NOMO-1 treated with DMSO at 0.1 percent for 48 hours (cell line): ENCODE measurements at regions not wholly inside any gene's neighbourhood (a gene's known extent, or its start where the extent isn't known, plus 50 kb on each side); places are given as distances from the start of the nearest gene placed in this dataset.
"Not testable (repeated sequence)": the region's sequence is repeated elsewhere in the genome, so short reads cannot be mapped to it uniquely, and the experiment has no call there.

Experiments
- DNase-seq: peaks from one replicate; lab custom pipeline; 2025; ENCODE audit not compliant: unreplicated experiment; lab: John Stamatoyannopoulos, UW

DNA sequence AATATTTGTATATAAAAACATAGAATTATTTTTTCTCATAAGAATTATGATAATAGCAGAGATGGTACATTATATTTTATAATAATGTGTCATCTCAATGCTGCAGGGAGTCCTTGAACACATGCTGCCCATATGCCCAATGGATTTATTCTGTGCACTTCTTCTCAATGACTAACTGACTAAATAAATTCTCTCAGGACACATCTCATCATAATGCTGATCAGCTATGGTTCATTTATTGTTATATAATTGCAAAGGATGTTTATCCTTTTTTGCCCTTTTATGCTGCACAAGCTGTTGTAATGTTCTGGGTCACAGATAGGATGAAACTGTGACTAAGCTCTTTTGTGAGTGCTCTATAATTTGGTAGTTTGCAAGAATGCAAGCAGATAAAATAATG lies 1273.3 kb upstream of the ATXN8OS start:
- DNase-seq, result no peak

DNA sequence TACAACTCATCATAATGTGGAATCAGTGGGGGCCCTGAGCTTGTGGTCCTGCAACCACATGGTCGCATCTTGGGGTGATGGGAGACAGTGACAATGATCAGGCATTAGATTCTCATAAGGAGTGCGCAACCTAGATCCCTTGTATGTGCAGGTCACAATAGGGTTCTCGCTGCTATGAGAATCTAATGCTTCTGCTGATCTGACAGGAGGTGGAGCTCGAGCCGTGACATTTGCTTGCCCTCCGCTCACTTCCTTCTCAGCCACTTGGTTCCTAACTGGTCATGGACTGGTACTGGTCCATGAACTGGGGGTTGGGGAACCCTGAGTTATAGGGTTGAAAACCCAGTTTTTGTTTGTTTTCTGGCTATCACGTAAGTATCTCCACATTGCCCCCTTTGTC lies 1290.9 kb upstream of the ATXN8OS start:
- no peak for DNase-seq

DNA sequence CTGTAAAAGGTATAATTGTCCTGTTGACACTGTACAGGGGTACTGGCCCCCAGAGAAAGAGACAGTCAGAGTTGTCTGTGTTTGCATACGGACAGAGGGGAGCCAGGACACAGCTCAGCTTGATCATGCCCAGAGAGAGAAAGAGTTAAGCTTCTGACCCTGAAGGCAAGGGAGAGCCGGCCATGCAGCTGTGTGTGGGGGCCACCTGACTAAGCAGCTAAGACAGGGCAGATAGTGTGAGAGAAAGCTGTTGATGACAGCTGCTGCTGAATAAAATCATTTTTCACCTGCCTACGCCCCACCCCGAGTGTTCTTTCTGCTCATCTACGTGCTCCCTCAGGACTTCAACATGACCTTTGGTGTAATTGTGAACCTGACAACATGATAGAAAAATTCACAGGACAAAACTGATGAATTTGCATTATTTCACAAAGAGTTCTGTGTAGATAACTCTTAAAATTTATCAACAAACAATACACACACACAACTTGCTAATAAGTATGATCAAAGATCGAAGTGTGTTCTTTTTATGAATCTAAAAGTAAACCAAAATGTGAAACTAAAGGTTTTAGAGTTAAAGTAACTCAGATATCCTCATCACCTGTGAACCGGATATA lies 1294.3 kb upstream of the ATXN8OS start:
- no peak for DNase-seq

DNA sequence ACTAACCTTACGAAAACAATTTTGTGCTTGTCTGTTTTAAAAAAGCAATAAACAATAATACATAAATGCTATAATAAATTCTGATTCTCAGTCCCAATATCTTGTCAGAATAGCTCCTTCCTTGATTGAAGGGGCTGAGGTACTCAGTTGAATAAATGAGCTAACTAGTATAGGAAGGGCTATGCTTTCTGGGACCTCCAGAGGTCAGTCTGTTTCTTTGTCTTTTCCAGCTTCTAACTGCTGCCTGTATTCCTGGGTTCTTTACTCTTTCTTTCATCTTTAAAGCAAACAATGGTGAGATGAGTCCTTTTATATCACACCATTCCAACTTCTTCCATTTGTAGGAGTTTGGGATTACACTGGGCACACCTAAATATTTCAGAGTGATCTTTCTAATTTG lies 1297.0 kb upstream of the ATXN8OS start:
- no peak for DNase-seq

DNA sequence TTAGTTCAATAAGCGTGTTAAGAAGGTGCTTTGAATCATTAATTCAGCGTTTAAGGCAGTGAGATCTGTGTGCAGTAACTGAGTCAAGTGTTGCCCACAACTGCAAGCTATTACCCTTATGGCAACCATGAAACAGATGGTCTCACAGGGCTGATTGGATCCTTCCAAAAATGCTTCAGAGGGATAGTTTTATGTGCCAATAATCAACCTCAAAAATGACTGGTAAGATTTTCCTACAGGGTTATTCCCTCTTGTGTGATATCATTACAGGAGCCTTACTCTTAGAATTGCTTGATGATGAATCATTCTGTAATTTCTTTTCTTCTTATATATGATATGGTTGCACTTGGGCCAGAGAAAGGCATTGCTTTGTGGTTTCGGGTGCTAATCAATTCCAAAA lies 1299.2 kb upstream of the ATXN8OS start:
- DNase-seq, result no peak

DNA sequence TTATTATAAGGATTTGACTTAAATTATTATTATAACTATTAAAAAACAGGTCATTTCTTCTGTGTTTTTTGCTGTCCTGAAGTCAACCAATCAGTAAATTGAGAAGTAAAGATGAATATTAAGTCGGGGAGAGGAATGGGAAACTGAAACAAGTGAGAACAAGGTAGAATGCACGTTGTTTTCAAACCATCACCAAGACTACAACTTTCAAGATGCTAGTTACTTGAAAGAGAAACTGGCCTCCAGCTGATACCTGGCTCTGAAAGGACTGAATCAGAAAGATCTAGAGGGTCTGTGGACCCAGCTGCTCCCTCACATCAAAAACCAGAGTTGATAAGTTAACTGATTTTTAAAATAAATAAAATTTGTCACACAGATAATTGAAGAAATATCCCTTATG lies 1301.5 kb upstream of the ATXN8OS start:
- no peak for DNase-seq

DNA sequence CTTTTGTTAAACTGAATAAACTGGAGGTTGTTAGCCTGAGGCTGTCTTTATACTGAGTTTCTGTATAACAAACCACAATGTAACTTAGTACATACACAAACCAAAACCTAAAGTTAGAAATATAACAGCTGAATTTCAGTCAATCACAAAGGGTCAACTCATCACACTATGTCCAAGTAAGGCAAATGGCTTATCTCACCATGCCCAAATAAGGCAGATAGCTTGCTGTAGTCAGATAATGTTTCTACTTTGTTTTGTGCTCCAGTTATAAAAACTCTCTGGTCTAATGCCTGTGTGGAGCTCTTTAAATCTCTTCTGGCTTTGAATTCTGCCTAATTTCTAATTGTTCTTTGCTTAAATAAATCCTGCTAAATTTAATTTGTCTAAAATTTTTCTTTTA lies 1323.4 kb upstream of the ATXN8OS start:
- DNase-seq, result no peak

DNA sequence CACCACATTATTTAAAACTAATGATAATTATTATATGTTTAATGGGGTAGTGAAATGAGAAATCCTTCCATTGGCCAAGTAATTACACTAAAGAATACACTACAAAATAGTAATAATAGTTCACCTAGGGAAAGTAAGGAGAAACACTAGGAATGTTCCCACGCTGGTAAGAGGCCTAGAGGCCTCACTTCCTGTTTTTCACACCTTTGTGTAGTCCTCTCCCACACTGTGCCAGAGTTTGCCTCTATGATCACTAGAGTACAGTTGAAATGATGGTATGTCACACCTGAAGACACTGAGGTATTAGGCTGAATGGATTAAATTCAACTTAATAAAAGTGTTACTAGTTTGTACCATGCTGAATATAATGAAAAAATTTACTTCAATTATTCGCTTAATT lies 1348.0 kb upstream of the ATXN8OS start:
- no peak for DNase-seq

DNA sequence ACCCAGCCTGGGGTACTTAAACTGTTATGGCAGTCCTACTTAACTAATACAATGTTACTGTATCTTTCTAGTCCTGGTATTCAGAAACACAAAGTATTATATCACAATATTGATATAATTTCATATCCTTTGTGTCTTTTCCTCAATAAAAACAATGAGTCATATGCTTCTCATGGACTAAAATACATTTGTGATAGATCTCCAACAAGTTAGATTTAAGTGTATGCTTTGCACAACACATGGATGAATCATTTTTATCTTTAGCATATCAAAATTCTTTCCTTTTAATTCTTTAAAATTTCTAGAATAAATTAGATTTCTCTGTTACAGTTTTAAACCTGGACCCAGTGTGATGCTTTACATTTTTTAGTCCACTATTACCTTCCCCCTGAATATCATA lies 1357.8 kb upstream of the ATXN8OS start:
- DNase-seq, result no peak

DNA sequence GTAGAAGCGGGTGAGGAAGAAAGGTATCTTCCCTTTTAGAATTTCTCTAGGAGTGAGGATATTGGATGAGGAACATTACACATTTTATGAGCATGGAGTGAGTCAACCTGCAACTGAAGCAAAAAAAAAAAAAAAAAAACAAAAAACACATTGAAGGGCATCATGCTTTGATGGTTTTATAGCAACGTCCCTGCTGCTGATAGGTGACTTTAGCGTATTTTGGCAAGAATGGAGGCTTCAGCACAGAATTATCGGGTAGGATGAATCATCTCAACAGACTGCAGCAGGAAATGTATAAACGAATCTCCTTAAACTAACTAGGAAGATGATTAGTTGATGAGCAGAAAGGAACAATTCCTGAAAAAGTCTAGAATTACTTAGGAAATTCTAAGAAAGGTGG lies 1359.6 kb upstream of the ATXN8OS start:
- DNase-seq, result no peak

DNA sequence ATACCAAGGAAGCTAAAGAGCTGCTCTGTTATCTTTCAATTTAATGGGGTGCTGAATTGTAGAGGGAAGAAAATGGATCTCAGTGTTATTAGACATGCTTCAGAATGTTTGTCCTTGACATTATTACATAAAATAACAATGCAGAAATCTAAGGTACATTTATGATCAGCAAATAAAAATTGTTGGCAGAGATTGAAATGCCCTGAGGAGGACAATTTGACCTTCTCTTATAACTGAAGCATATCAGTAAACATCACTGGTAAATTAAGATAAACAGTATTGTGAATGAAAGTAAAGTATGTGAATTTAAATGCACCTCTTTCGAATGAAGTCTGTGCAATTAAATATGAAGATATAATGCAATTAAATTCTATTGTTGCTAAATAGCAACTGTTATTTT lies 1362.1 kb upstream of the ATXN8OS start:
- no peak for DNase-seq

DNA sequence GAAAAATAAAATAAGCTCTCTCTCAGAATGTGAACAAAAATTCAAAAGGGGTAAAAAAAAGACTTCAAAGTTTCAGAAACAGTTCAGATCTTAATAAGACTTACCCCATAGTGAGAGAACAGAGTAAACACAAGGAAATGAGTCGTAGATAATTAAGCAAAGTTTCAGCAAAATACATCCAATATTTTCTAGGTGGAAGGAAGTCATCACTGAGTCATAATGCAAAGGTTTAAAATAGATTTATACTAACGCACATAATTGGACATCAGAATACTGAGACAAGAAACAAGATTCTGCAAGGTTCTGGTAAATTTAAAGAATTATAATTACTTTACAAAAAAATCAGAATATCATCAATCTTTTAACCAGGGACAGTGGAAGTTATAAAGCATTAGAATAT lies 1370.7 kb upstream of the ATXN8OS start:
- DNase-seq, result no peak

DNA sequence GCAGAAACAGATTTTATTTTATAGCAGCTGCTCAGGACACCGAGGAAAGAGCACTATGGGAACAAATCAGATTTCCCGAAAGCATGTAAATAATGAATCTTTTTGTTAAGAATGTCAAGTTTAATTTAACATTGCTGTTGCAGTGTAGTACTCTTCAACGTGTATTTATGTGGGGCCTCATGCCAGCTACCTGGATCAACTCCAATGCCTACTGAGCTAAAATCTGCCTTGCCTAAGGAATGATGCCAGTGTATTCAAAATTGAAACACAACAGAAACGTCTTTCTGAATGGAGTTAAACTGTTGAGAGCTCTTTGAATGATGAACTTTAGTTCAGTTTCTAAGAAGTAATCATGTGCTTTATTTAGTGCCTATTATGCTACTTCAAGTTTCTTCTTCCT lies 1379.8 kb upstream of the ATXN8OS start:
- no peak for DNase-seq

DNA sequence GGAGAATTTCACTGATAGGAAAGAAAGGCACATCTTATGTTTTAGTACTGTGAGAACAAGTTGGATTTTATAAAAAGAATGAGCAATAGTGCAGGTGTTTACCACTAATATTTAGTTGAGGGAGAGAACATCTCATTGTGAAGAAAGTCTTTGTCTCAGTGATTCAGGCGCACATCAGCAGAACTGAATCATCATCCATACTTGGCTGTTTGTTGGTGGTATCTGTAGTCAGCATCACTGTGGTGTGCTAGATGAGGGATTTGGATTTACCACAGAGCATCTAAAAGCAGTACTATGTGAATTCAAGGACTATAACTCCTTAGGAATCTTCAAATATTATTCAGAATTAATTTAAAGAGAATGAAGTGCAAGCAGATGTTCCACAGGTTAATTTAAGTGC lies 1380.5 kb upstream of the ATXN8OS start:
- no peak for DNase-seq

DNA sequence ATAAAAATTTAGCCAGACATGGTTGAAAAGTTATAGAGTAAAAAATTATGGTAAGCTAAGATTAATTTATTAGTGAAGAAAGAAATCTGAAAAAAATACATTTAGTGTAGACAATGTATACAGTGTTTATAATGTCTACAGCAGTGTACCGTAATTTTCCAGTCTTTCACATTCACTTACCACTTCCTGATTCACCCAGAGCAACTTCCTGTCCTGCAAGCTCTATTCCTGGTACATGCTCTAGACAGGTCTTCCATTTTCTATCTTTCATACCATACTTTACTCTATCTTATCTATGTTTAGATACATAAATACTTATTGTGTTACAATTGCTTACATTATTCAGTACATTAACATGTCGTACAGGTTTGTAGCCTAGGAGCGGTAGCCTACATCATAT lies 1387.8 kb upstream of the ATXN8OS start:
- DNase-seq, result no peak

DNA sequence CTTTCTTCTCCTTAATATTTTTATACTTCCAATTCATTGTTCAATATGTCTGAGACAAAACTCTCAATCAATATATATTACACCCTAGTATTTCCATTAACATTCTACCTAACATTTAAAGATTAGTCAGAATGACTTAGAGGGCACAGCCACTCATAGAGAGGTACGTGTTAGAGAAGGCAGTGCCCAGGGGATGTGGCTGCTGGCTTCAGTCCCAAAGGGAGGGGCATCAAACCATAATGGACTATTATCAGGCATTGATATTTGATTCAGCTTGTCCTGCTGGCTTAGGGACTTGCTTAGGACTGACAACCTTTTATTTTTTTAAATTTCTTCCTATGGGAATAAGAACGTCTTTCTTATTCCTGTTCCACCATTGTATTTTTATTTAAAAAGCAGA lies 1392.0 kb upstream of the ATXN8OS start:
- DNase-seq, result no peak

DNA sequence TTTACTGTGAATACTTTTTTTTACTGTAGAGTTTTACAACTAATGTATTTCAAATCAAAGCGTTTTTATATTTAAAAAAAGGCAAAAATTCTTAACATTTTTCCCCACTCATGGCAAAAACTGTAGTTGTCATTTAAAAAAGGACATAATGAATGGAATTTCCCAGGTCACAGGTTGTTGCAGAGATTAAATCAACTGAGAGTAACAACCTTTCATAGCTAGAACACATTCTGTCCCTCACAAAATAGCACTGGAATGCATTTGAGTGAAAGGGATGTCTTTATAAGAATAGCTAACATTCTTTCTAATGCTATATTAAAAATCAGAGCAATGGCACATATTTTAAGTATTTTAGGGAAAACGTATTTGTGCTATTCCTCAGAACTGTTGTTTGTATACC lies 1393.3 kb upstream of the ATXN8OS start:
- no peak for DNase-seq

DNA sequence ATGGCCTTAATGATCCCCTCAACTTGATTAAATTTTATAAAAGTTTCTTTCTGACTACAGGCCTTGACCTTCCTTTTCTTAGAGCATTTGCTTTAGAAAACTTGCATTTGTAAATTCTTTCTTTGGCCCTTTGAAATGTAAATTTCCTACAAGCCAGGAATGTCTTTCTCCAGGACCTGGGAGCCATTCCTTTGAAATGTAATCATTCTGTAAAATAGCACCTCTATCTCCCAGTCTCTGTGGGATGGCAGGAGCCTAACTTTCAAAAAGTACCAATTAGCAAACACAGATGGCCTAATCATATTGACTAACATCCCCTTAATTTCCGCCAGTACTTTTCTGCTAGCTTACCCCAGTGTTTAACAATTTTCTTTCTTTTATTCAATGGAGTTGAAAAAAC lies 1394.2 kb upstream of the ATXN8OS start:
- DNase-seq, result no peak

DNA sequence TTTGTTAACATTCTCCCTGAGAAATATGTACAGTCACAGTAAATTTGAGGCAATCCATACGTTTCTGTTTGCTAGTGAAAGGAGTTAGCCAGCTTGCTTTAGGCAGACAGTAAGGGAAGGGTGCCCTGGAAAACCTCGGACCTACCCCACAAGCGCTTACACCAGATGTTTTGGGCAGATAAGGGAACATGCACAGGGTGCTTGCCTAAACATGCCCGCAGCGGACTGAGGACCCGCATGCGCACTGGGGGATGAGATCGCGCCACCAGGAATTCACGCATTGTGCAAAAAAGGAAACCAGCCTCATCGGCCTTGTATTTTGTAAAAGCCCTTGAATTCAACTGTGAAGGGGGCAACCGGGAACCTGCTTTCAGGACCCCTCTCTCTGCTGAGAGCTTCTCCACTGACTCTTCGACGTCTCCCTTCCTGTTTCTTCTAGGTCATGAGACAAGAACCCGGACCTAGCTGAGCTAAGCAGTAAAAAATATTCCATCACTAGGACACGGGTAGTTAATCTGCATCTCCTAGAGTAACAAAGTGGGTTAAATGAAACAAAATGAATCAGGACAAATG lies 1399.2 kb upstream of the ATXN8OS start:
- DNase-seq, result no peak

DNA sequence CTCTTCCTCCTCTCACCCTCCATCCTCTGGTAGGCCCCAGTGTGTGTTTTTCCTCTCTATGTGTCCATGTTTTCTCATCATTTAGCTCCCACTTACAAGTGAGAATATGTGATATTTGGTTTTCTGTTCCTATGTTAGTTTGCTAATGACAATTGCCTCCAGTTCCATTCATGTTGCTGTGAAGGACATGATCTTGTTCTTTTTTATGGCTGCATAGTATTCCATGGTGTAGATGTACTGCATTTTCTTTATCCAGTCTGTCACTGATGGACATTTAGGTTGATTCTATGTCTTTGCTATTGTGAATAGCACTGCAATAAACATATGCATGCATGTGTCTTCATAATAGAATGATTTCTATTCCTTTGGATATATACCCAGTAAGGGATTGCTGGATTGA lies 1401.6 kb upstream of the ATXN8OS start:
- DNase-seq, result not testable (repeated sequence)

DNA sequence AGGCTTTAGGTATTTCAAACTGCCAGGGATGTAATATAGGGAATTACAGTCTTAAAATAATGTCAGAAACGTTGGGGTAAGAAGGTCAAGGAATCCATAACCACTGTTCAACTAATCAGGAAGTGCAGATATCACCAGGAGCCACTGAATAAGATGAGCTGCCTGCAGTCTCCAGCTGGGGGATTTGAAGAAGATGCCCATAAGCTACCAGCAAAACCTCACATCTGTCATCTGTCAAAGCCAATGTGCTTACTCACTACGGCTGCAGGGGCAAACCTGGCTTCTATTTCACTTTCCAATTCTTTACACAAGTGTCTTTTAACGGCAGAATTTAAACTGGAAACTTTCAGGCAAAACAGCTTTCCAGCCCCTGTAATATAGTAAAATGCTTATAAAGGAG lies 1410.1 kb upstream of the ATXN8OS start:
- no peak for DNase-seq

DNA sequence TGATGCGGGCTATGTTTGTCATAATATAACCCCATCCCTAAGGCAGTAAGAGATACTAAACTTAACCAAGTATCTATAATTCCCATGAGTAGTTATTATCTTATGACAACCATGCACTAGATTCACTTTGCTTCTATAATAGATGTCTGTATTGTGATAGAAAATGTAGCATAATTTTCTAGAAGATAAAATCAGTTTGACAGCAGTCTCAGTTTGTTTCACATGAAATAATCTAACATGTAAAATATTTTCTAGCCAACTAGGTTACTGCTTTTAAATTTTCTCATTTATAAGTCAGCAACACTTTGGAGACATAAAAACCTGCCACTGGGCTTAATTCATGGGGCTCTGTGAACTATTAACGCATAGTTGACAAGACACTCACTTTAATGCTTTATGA lies 1410.7 kb upstream of the ATXN8OS start:
- DNase-seq, result no peak

DNA sequence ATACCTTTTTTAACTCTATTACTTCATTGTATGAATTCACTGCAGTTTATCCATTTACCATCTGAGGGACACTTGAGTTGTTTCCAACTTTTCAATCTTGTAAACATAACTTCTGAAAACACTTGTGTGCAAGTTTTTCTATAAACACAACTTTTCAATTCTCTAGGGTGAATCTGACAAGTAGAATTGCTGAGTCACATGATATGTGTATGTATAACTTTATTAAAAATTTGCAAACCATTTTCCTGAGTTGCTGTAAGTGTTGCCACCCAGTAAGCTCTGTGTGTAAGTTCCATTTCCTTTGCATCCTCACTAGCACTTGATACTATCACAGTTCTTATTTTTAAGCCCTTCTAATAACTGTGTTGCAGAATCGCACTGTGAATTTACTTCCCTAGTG lies 1415.6 kb upstream of the ATXN8OS start:
- DNase-seq, result no peak
